GM12878 (cell line): ENCODE measurements at regions not wholly inside any gene's neighbourhood (a gene's known extent, or its start where the extent isn't known, plus 50 kb on each side); places are given as distances from the start of the nearest gene placed in this dataset.

Source experiments
- ATAC-seq: fragments of 200-7000 bp; cut with Tn5 transposase; 3 replicates; pipeline ENCODE4 v1.9.1; 2020; ENCODE audit warnings: mild to moderate bottlenecking, moderate library complexity
- BruUV-seq: library from RNA; stranded (reverse); fragments of 400-500 nt; replicated peaks from 2 replicates; lab custom pipeline; 2021; lab: Mats Ljungman, UMichigan
- CTCF ChIA-PET: fragments of 300-600 bp; sonication (Branson Sonifier 250); formaldehyde crosslinking; extraction: SDS; loops from one replicate; lab custom pipeline; 2021; ENCODE audit warnings: inconsistent platforms; lab: Yijun Ruan, JAX
- POLR2A ChIA-PET: fragments of 350-600 bp; formaldehyde crosslinking; extraction: SDS; loops from one replicate; lab custom pipeline; 2021; ENCODE audit warnings: inconsistent platforms; lab: Charles Lee
- RAD21 ChIA-PET: fragments of 300-600 bp; sonication (Branson Sonifier 250); formaldehyde crosslinking; loops from one replicate; lab custom pipeline; 2023; ENCODE audit warnings: antibody characterized with exemption; ENCODE audit not compliant: unreplicated experiment; lab: Charles Lee
- SMC1A ChIA-PET: fragments of 300-600 bp; sonication (Branson Sonifier 250); formaldehyde crosslinking; loops from one replicate; lab custom pipeline; 2023; ENCODE audit not compliant: unreplicated experiment, uncharacterized antibody; lab: Charles Lee
- DNase-seq: peaks from one replicate; pipeline ENCODE4 v3.0.0-alpha.2; 2011; ENCODE audit warnings: low read depth, low spot score
- FAIRE-seq: peaks from 3 replicates; lab custom pipeline; 2011; peaks lifted over from hg19 to GRCh38; lab: Jason Lieb, UNC
- H2AFZ ChIP-seq: 2 replicates; pipeline ENCODE4 v1.6.0; 2011; ENCODE audit warnings: low read depth, low read length, control low read depth; ENCODE audit not compliant: control insufficient read depth
- H3K27ac ChIP-seq: 2 replicates; pipeline ENCODE4 v1.5.1; 2011; ENCODE audit warnings: control low read depth; ENCODE audit not compliant: control insufficient read depth, insufficient read depth
- H3K27me3 ChIP-seq, 2 experiments: replicated peaks in 1 of 2; 2 replicates each; pipeline versions ENCODE4 v1.6.0 to v1.6.1; 2011; ENCODE audit warnings: low read length in 1 of 2; ENCODE audit not compliant: control insufficient read depth in 2 of 2, insufficient read depth in 2 of 2
- H3K36me3 ChIP-seq, 2 experiments: 2 replicates each; pipeline ENCODE4 v1.5.1; 2011; ENCODE audit warnings: low read length in 1 of 2; ENCODE audit not compliant: control insufficient read depth in 2 of 2, insufficient read depth in 2 of 2
- H3K4me1 ChIP-seq: 2 replicates; pipeline ENCODE4 v1.6.1; 2011; ENCODE audit warnings: mild to moderate bottlenecking, low read length, moderate library complexity, mixed read lengths; ENCODE audit not compliant: control insufficient read depth, insufficient read depth
- H3K4me2 ChIP-seq: 2 replicates; pipeline ENCODE4 v1.6.0; 2011; ENCODE audit warnings: control low read depth; ENCODE audit not compliant: control insufficient read depth, insufficient read depth
- H3K4me3 ChIP-seq: fragments of 200-600 bp; sonication (generic); 2 replicates; pipeline ENCODE4 v1.5.1; 2016
- H3K79me2 ChIP-seq: 2 replicates; pipeline ENCODE4 v1.6.0; 2011; ENCODE audit warnings: low read length; ENCODE audit not compliant: control insufficient read depth, insufficient read depth
- H3K9ac ChIP-seq: 2 replicates; pipeline ENCODE4 v1.8.0; 2011; ENCODE audit warnings: low read length, control low read depth, mixed read lengths; ENCODE audit not compliant: control insufficient read depth, insufficient read depth
- H3K9me3 ChIP-seq: replicated peaks from 3 replicates; pipeline ENCODE4 v1.5.1; 2011; ENCODE audit warnings: mild to moderate bottlenecking, low read length; ENCODE audit not compliant: control insufficient read depth, insufficient read depth
- H4K20me1 ChIP-seq: 2 replicates; pipeline ENCODE4 v1.6.0; 2011; ENCODE audit not compliant: control insufficient read depth, insufficient read depth
- BRCA1 ChIP-seq: IDR thresholded peaks from 2 replicates; pipeline ENCODE4 v1.6.1; 2011; ENCODE audit warnings: low read depth, low read length, improper control_type of control experiment
- EZH2 ChIP-seq: IDR thresholded peaks from 2 replicates; pipeline ENCODE4 v1.6.1; 2012; ENCODE audit warnings: low read depth, mild to moderate bottlenecking, control low read depth, inconsistent platforms, low read length, borderline replicate concordance; ENCODE audit not compliant: control insufficient read depth
- JUNB ChIP-seq: IDR thresholded peaks from 2 replicates; pipeline ENCODE4 v1.6.1; 2016; ENCODE audit warnings: antibody characterized with exemption, mild to moderate bottlenecking
- MEF2B ChIP-seq: fragments of 450-650 bp; IDR thresholded peaks from 2 replicates; pipeline ENCODE4 v1.6.1; 2018; ENCODE audit warnings: mild to moderate bottlenecking, moderate library complexity; ENCODE audit not compliant: partially characterized antibody, poor library complexity, severe bottlenecking
- TBL1XR1 ChIP-seq: IDR thresholded peaks from 2 replicates; pipeline ENCODE4 v1.6.1; 2012; ENCODE audit warnings: low read depth, low read length, improper control_type of control experiment
- WGBS: methylation state at CpG from one replicate; pipeline ENCODE4 v1.1.6; 2016; ENCODE audit warnings: low lambda C conversion rate; ENCODE audit not compliant: insufficient replicate concordance, insufficient coverage; ENCODE audit errors: missing lambda C conversion rate; 5-methylcytosine and 5-hydroxymethylcytosine counted together
- in situ Hi-C: fragments of 300-500 bp; cut with MboI; formaldehyde crosslinking; loops from 9 replicates; pipeline ENCODE4 v1.14.3; 2018; ENCODE audit warnings: mixed read lengths
- intact Hi-C: fragments of 100-400 bp; cut with micrococcal nuclease; formaldehyde crosslinking; loops from one replicate; pipeline ENCODE4 v1.14.2; 2022; ENCODE audit not compliant: unreplicated experiment
- TF ChIP-seq, protein P1 (sequence below): fragments of 450-650 bp; IDR thresholded peaks from 2 replicates; pipeline ENCODE4 v1.6.1; 2017; ENCODE audit warnings: mild to moderate bottlenecking, low read depth, inconsistent platforms; ENCODE audit not compliant: poor library complexity, severe bottlenecking

GRCh38 chr22:48760481-48761390 is 1066.9 kb downstream of the BRD1 start:
- BruUV-seq, result no TSS peak
- DNase-seq (no peak), ATAC-seq (no peak)
- Histone ChIP-seq H3K9ac (no peak overlapping the region), H2AFZ (no peak overlapping the region), H3K4me3 (no peak overlapping the region), H3K27ac (no peak overlapping the region)
- POLR2A ChIA-PET, result no interaction called here
- WGBS, result 55% methylated on average over 19 of the region's 19 CpGs
- TF ChIP-seq, protein P1, sequence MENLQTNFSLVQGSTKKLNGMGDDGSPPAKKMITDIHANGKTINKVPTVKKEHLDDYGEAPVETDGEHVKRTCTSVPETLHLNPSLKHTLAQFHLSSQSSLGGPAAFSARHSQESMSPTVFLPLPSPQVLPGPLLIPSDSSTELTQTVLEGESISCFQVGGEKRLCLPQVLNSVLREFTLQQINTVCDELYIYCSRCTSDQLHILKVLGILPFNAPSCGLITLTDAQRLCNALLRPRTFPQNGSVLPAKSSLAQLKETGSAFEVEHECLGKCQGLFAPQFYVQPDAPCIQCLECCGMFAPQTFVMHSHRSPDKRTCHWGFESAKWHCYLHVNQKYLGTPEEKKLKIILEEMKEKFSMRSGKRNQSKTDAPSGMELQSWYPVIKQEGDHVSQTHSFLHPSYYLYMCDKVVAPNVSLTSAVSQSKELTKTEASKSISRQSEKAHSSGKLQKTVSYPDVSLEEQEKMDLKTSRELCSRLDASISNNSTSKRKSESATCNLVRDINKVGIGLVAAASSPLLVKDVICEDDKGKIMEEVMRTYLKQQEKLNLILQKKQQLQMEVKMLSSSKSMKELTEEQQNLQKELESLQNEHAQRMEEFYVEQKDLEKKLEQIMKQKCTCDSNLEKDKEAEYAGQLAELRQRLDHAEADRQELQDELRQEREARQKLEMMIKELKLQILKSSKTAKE, result no peak
- no peak for TF ChIP-seq BRCA1
- TF ChIP-seq EZH2, result no peak
- no peak for TF ChIP-seq JUNB
- no peak for TF ChIP-seq MEF2B
- no peak for TF ChIP-seq TBL1XR1
- TF ChIP-seq, all 136 proteins: peak for 0
- no peaks in the 10 kb centered on the region for H3K4me1 ChIP-seq
- H3K27me3 ChIP-seq, result no peaks in the 10 kb centered on the region
- H3K4me2 ChIP-seq, result no peak overlapping the region
- H3K9me3 ChIP-seq, result no peaks in the 10 kb centered on the region; the same call in 2 of the 3 replicates
- ChIA-PET RAD21 (no interaction called here), SMC1A (no interaction called here), CTCF (no interaction called here)
- in situ Hi-C loops (no loop called here), intact Hi-C loops (no loop called here)
- H4K20me1 ChIP-seq, result no peaks in the 10 kb centered on the region
- no peaks in the 10 kb centered on the region for H3K79me2 ChIP-seq
- no peaks in the 10 kb centered on the region for H3K36me3 ChIP-seq
- no peak for FAIRE-seq
